KMS-11 (cell line): ENCODE measurements at regions not wholly inside any gene's neighbourhood (a gene's known extent, or its start where the extent isn't known, plus 50 kb on each side); places are given as distances from the start of the nearest gene placed in this dataset.

Source experiments
- H2AFZ ChIP-seq: fragments of 200-600 bp; sonication (generic); 2 replicates; pipeline ENCODE4 v1.6.1; 2016; ENCODE audit warnings: antibody characterized with exemption, mixed run types, low read depth
- H3K27ac ChIP-seq: fragments of 200-600 bp; sonication (generic); 2 replicates; pipeline ENCODE4 v1.6.1; 2016; ENCODE audit warnings: mild to moderate bottlenecking, mixed run types
- H3K27me3 ChIP-seq: fragments of 200-600 bp; sonication (generic); 2 replicates; pipeline ENCODE4 v1.6.1; 2017; ENCODE audit warnings: mild to moderate bottlenecking, low read depth, mixed run types, moderate library complexity; ENCODE audit not compliant: insufficient read depth
- H3K36me3 ChIP-seq: fragments of 200-600 bp; sonication (generic); 2 replicates; pipeline ENCODE4 v1.6.1; 2017; ENCODE audit warnings: mild to moderate bottlenecking, mixed run types; ENCODE audit not compliant: insufficient read depth
- H3K4me1 ChIP-seq: fragments of 200-600 bp; sonication (generic); 2 replicates; pipeline ENCODE4 v1.6.1; 2016; ENCODE audit warnings: mild to moderate bottlenecking, low read depth, mixed run types; ENCODE audit not compliant: poor library complexity, severe bottlenecking
- H3K4me2 ChIP-seq: fragments of 200-600 bp; sonication (generic); 2 replicates; pipeline ENCODE4 v1.7.0; 2016; ENCODE audit warnings: mild to moderate bottlenecking, mixed run types
- H3K4me3 ChIP-seq: fragments of 200-600 bp; sonication (generic); IDR thresholded peaks from 2 replicates; pipeline ENCODE4 v1.6.1; 2017; ENCODE audit warnings: low read depth, low read length, mixed read lengths; ENCODE audit not compliant: insufficient read depth
- H3K79me2 ChIP-seq: fragments of 200-600 bp; sonication (generic); 2 replicates; pipeline ENCODE4 v1.6.1; 2016; ENCODE audit warnings: low read depth, mixed run types; ENCODE audit not compliant: insufficient read depth
- H3K9ac ChIP-seq: fragments of 200-600 bp; sonication (generic); 2 replicates; pipeline ENCODE4 v1.6.1; 2016; ENCODE audit warnings: mild to moderate bottlenecking, mixed run types
- H4K20me1 ChIP-seq: fragments of 200-600 bp; sonication (generic); 2 replicates; pipeline ENCODE4 v1.6.1; 2016; ENCODE audit warnings: mild to moderate bottlenecking, mixed run types; ENCODE audit not compliant: insufficient read depth
- CTCF ChIP-seq: fragments of 200-600 bp; sonication (generic); conservative IDR thresholded peaks from 2 replicates; pipeline ENCODE4 v1.6.1; 2017; ENCODE audit warnings: low read depth, mild to moderate bottlenecking, antibody characterized with exemption, low read length, moderate library complexity, mixed read lengths

GRCh38 chr1:34452451-34452850 lies 275.7 kb downstream of the C1orf94 start:
- Histone ChIP-seq H3K36me3 (no peaks in the 10 kb centered on the region), H3K79me2 (no peaks in the 10 kb centered on the region)
- TF ChIP-seq CTCF: no peak

GRCh38 chr1:34455121-34455520 lies 278.4 kb downstream of the C1orf94 start:
- Histone ChIP-seq H3K4me3 (no peak overlapping the region), H3K79me2 (no peaks in the 10 kb centered on the region), H3K36me3 (no peaks in the 10 kb centered on the region), H2AFZ (no peak overlapping the region), H3K27ac (no peak overlapping the region), H4K20me1 (no peaks in the 10 kb centered on the region), H3K9ac (no peak overlapping the region), H3K4me2 (no peak overlapping the region), H3K4me1 (no peaks in the 10 kb centered on the region), H3K27me3 (0 out of 2 replicates have a peak, but pooled peaks cover 2% of the 10 kb centered on the region)
- no peak for TF ChIP-seq CTCF

More at GRCh38 chr1:34452451-34452850, 275.7 kb downstream of the C1orf94 start:
- Histone ChIP-seq H3K27ac (no peak overlapping the region), H3K4me3 (no peak overlapping the region), H3K4me2 (no peak overlapping the region), H4K20me1 (no peaks in the 10 kb centered on the region), H3K4me1 (no peaks in the 10 kb centered on the region), H3K27me3 (0 out of 2 replicates have a peak, but pooled peaks cover 2% of the 10 kb centered on the region), H3K9ac (no peak overlapping the region), H2AFZ (no peak overlapping the region)

DNA sequence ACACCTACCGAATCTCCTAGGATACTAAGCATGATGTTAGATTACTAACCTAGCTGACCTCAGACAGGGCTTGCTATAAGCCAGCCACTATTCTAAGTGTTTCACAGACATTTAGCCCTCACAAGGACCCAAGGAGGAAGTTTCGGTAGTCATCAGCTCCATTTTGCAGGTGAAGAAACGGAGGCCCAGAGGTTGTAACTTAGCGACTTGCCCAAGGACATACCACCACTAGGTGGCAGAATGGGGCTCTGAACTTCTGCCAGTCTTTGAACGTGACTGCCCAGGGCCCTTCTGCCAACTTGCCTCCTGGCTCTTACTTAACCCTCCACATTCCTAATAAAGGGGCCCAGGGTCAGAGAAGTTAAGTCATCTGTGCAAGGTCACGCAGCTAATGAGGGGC lies 283.5 kb downstream of the C1orf94 start:
- peak; percentile 64 for TF ChIP-seq CTCF
- H3K4me1 ChIP-seq: no peaks in the 10 kb centered on the region
- H3K4me3 ChIP-seq: no peak overlapping the region
- no peaks in the 10 kb centered on the region for H3K79me2 ChIP-seq
- H3K27ac ChIP-seq: no peak overlapping the region
- H4K20me1 ChIP-seq: no peaks in the 10 kb centered on the region
- no peak overlapping the region for H3K9ac ChIP-seq
- no peaks in the 10 kb centered on the region for H3K36me3 ChIP-seq
- 0 out of 2 replicates have a peak, but pooled peaks cover 2% of the 10 kb centered on the region for H3K27me3 ChIP-seq
- H2AFZ ChIP-seq: no peak overlapping the region
- H3K4me2 ChIP-seq: no peak overlapping the region

GRCh38 chr1:34470401-34470800 lies 284.4 kb upstream of the GJB5 start:
- Histone ChIP-seq H3K36me3 (no peaks in the 10 kb centered on the region), H3K4me3 (no peak overlapping the region), H2AFZ (no peak overlapping the region), H3K4me2 (no peak overlapping the region), H3K9ac (no peak overlapping the region), H3K79me2 (no peaks in the 10 kb centered on the region), H4K20me1 (no peaks in the 10 kb centered on the region), H3K27me3 (no peaks in the 10 kb centered on the region; the same call in 1 of the 2 replicates), H3K4me1 (no peaks in the 10 kb centered on the region), H3K27ac (no peak overlapping the region)
- no peak for TF ChIP-seq CTCF

DNA sequence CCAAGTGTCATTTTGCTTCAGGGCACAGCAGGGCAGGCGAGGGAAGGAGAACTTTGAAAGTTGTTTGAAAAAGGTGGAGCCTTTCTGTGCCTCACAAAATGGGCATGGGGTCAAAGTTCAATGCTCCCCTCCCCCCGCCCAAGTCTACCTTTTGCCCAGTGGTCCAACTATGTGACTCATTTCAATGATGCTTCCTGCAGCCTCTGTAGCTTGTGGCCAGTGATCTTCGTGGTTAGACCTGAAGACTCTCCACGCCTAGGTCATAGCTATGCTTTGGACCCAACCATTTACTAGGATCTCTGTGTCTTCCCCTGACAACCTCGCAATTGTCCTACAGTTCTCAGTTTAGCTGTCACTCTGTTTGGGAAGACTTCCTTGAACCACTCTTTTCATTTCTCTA lies 280.3 kb upstream of the GJB5 start:
- H3K27me3 ChIP-seq: no peaks in the 10 kb centered on the region
- no peak overlapping the region for H2AFZ ChIP-seq
- no peaks in the 10 kb centered on the region for H3K79me2 ChIP-seq
- H3K9ac ChIP-seq: no peak overlapping the region
- TF ChIP-seq CTCF: no peak
- no peaks in the 10 kb centered on the region for H4K20me1 ChIP-seq
- H3K36me3 ChIP-seq: no peaks in the 10 kb centered on the region
- no peak overlapping the region for H3K4me2 ChIP-seq
- no peak overlapping the region for H3K4me3 ChIP-seq
- H3K27ac ChIP-seq: no peak overlapping the region
- H3K4me1 ChIP-seq: no peaks in the 10 kb centered on the region
